Mucosa of rectum (tissue), 2 donors: ENCODE measurements at regions not wholly inside any gene's neighbourhood (a gene's known extent, or its start where the extent isn't known, plus 50 kb on each side); places are given as distances from the start of the nearest gene placed in this dataset.

ENCODE experiments used
- H3K27ac ChIP-seq, 2 donors: one replicate each; pipeline ENCODE4 v1.7.0; 2013; ENCODE audit warnings: inconsistent platforms in 2 of 2, low read depth in 2 of 2, low read length in 2 of 2
- H3K27me3 ChIP-seq, 2 donors: one replicate each; pipeline ENCODE4 v1.7.0; 2013; ENCODE audit warnings: low read length in 2 of 2; ENCODE audit not compliant: control insufficient read depth in 2 of 2, insufficient read depth in 2 of 2
- H3K36me3 ChIP-seq, 2 donors: one replicate each; pipeline ENCODE4 v1.7.0; 2013; ENCODE audit warnings: low read length in 2 of 2; ENCODE audit not compliant: control insufficient read depth in 2 of 2, insufficient read depth in 2 of 2
- H3K4me1 ChIP-seq, 2 donors: one replicate each; pipeline ENCODE4 v1.7.0; 2013; ENCODE audit warnings: low read length in 2 of 2, mild to moderate bottlenecking in 1 of 2; ENCODE audit not compliant: control insufficient read depth in 2 of 2, insufficient read depth in 2 of 2
- H3K4me3 ChIP-seq, 2 donors: one replicate each; pipeline ENCODE4 v1.7.0; 2013; ENCODE audit warnings: low read length in 2 of 2
- H3K9ac ChIP-seq, 2 donors: one replicate each; pipeline ENCODE4 v1.7.0; 2013; ENCODE audit warnings: low read length in 2 of 2, low read depth in 1 of 2, mild to moderate bottlenecking in 1 of 2
- H3K9me3 ChIP-seq, 2 donors: one replicate each; pipeline ENCODE4 v1.7.0; 2013; ENCODE audit warnings: low read length in 2 of 2; ENCODE audit not compliant: control insufficient read depth in 2 of 2
- donor health status: healthy.
- donor health status: Normal muscosa, but diverticular disease.

DNA sequence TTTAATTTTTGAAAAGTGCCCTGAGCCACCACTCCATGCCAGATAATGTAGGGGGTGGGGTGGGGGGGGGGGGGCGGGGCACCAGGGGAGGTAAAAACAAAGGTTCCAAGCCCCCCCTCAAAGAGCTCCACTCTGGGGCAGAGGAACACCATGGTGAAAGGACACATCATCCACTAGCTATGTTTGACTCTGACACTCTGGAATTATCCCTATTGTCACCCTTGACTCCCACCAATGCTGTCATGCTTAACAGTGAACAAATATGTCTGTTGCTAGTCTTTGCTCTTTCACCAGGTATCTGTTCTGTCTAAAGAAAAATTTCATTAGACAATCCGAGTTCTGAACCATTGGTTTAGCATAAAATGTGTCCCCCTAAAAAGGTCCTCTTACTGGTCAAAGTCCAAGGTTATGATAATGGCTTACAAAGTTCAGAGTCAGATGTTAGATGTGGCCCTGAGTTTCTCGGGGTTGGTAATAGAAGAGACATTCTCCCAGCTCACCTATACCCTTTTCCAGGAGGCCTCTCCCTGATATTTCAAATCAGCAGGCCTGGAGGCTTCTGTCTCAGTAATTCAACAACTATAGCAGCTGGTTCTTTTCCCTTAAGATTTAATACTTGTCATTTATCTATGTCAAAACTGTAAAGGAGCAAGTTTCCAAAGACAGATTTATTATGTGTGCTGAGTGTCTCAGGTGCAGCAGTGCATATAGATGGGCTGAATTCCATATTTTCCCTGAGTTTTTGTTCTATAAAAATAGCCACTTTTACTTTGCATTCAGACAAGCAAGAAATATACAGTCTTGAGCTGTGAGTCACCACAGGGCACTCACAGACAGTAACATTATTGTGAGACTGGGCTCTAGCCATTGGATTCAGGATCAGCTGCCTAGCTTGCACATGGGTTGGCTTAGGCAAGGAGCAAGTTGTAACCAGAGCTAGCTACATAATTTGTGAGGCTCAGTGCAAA, 174.1 kb downstream of the CSNK2A3 start:
- Histone ChIP-seq H3K9me3 (no peaks in the 10 kb centered on the region), H3K27ac (no peak overlapping the region), H3K9ac (no peak overlapping the region), H3K36me3 (no peaks in the 10 kb centered on the region), H3K4me3 (no peak overlapping the region), H3K4me1 (no peaks in the 10 kb centered on the region), H3K27me3 (no peaks in the 10 kb centered on the region)

DNA sequence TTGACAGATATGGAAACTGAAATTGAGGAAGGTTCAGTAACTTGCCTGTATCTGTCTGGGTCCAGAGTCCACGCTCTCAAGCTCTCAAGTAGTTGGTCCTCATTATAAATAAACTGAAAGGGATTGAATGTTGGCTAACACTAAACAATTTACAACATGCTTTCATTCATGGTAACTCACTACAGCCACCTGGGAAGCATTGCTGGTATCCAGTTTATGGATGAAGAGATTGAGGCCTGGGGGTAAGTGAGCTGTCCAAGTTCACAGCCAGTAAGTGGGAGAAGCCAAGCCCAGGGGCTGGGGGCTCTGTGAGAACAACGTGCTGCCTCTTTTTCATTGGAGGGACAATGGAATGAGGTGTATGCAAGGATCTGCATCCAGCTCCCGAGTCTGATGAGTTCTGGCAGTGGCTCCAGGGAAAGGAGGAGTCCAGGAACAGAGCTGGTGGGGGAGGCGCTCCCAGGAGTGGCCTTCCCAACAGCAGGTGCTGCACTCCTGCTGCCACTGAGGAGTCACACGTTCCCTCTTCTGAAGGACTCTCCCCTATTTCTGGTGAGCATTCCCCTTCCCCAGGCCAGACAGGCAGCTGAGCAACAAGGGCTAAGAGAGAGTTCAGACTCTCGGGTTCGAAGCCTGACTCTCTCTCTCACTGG, 175.8 kb downstream of the CSNK2A3 start:
- Histone ChIP-seq H3K36me3 (no peaks in the 10 kb centered on the region), H3K27ac (no peak overlapping the region), H3K9ac (no peak overlapping the region), H3K9me3 (no peaks in the 10 kb centered on the region), H3K27me3 (no peaks in the 10 kb centered on the region), H3K4me1 (no peaks in the 10 kb centered on the region), H3K4me3 (no peak overlapping the region)

DNA sequence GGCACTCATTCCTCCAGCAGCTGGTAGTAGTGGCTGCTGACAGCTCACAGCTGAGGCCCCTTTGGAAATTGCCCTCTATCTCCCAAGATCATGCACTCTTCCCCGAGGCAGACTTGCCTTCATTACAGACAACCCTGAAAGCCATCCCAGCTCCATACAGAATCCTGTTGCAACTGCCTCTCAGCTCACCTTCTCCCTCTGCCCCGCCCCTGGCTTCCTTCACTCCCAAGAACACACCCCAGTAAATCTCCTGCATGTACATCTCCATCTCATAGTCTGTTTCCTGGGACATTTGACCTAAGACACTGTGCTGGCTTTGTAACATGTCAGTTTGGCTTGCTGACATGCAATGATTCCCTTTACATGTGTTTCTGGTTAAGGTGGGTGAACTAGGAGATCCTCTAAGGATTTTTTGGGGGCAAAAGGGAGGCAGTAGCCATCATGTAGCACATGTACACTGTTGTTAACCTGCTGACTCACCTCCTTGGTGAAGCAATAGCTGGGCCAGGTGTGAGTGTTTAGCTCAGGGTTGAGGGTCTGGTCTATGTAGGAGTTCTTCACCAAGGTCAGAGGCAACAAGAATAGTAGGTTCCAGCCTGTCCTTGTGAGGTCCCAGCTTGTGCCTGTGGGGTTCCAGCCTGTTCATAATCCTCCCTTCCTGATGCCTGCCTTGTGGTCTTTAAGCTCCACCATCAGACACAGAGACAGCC, 179.6 kb downstream of the CSNK2A3 start:
- Histone ChIP-seq H3K27me3 (no peaks in the 10 kb centered on the region), H3K27ac (no peak overlapping the region), H3K4me1 (no peaks in the 10 kb centered on the region), H3K36me3 (no peaks in the 10 kb centered on the region), H3K9me3 (no peaks in the 10 kb centered on the region), H3K9ac (no peak overlapping the region), H3K4me3 (no peak overlapping the region)

DNA sequence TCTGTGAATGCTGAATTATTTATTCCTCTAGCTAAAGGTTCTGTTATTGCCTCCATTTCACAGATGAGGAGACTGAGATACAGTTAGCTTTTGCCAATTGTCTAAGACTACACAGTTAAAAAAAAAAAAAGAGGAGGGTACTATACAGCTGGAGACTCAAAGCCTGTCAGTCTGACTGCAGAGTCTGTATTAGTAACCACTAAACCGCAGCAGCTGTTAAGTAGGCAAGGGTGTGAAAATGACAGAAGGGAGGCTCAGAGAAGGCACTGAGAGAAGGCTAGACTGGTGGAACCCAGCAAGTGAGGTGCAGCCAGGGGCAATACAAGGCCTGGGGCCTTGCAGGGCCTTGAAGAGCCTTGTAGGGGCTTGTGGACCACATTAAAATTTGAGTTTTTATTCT, 181.2 kb downstream of the CSNK2A3 start:
- Histone ChIP-seq H3K4me1 (no peaks in the 10 kb centered on the region), H3K9me3 (no peaks in the 10 kb centered on the region), H3K9ac (no peak overlapping the region), H3K4me3 (no peak overlapping the region), H3K27ac (peak overlapping the region in 1 of 2 donors; percentile 40), H3K27me3 (no peaks in the 10 kb centered on the region), H3K36me3 (no peaks in the 10 kb centered on the region)

DNA sequence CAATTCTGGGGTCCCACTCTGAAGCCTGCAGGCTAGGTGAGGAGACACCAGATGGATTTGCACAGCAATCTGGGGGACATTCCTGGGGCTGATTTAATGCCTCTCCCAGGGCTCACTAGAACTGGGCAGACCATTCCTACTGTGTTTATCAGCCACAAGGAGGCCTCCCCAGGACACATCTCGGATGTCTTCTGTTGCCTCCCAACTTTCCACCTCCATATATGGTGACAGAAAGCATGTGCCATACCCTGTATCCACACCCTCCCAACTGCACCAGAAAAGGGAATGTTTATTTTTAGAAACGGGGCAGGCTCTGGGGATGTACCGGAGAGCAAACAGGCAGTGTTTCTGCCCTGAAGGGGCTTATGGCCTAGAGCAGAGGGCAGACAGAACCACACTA, 181.8 kb downstream of the CSNK2A3 start:
- Histone ChIP-seq H3K4me1 (no peaks in the 10 kb centered on the region), H3K9me3 (no peaks in the 10 kb centered on the region), H3K27me3 (no peaks in the 10 kb centered on the region), H3K4me3 (no peak overlapping the region), H3K27ac (peak overlapping the region in 1 of 2 donors; percentile 40), H3K9ac (no peak overlapping the region), H3K36me3 (no peaks in the 10 kb centered on the region)

DNA sequence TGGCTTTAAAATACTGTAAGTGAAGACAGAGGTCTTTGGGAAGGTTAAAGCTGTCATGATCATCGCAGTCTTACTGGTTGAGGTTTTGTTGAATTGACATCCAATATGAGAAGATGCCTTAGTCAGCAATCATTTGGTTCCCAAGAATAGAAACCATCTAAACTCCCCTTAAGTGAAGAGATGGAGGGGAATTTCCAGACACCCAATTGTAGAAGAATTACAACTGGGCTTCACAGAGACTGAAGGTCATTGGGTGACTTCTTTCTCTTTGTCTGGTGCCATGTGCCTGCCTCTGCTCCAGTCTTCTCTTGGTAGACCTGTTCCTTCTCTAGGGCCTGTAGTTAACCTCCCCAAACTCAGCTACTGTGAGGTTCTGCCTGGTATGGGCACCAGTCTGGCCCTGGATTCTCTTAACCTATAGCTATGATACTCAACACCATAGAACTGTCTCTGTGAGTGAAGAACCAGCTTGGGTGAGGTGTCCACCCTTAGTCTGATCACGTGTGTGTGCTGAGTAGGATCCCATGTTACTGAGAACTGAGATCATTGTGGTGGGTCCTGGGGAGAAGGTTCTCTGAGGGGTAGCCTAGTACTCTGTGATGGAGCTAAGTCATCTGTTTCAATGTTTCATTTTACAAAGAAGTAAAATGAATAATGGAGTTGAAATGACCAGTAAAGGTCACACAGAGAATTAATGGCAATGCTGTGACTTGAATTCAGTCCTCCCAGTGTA, 182.5 kb downstream of the CSNK2A3 start:
- no peaks in the 10 kb centered on the region for H3K36me3 ChIP-seq

DNA sequence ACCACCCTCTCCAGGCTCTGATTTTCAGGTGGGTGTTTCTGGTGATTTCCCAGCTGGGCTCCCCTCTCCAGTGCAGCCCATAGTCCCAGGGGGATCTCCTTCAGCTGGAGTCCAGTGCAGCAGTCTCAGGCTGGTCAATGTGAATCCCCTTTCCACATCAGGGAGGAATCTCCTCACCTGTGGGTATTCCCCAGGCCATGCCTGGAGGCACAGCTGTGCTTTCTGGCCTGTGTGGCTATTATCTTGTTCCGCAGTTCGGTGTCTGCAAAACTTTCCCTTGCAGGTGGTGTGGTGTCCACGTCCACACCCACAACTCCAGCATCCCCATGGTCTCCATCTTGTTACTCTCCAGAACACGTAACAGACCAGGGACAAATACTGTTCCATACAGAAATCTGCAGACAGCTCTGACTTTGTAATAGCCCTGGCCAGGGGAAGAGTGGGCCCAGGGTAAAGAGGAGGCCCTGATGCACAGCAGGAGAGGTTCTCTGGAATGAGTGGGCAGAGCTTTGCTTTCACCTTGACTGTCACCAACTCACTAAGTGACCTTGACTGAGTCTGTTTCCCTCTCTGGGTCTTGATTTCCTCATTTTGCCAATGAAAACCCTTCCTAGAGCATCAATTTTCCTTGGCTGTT, 183.2 kb downstream of the CSNK2A3 start:
- Histone ChIP-seq H3K4me1 (no peaks in the 10 kb centered on the region), H3K27ac (no peak overlapping the region), H3K9ac (no peak overlapping the region), H3K36me3 (no peaks in the 10 kb centered on the region), H3K27me3 (no peaks in the 10 kb centered on the region), H3K4me3 (no peak overlapping the region), H3K9me3 (no peaks in the 10 kb centered on the region)

More for the DNA sequence above, 182.5 kb downstream of the CSNK2A3 start:
- Histone ChIP-seq H3K4me3 (no peak overlapping the region), H3K4me1 (no peaks in the 10 kb centered on the region), H3K27me3 (no peaks in the 10 kb centered on the region), H3K9ac (no peak overlapping the region), H3K27ac (peak overlapping the region in 1 of 2 donors; percentile 24), H3K9me3 (no peaks in the 10 kb centered on the region)

DNA sequence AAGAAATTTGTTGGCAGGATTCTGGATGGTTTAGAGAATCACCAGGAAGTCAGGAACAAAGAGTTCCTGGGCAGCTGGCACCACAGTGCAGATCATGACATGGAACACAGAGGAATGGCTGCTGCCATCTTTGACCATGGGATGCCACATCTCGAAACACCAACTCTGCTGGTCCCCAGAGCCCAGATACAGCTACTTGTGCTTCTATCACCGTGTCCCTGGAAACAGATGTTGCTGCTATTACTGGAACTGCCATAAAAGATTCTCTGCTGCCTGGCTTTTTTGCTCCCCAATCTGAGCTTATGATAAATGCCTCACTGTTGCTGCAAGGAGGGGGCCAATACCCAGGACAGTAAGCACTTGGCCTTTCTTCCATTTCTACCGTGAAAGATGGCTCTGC, 185.2 kb downstream of the CSNK2A3 start:
- H3K9ac ChIP-seq, result no peak overlapping the region
- H3K27ac ChIP-seq, result no peak overlapping the region
- no peak overlapping the region for H3K4me3 ChIP-seq
- H3K36me3 ChIP-seq, result no peaks in the 10 kb centered on the region
- H3K4me1 ChIP-seq, result no peaks in the 10 kb centered on the region
- H3K9me3 ChIP-seq, result no peaks in the 10 kb centered on the region
- H3K27me3 ChIP-seq, result no peaks in the 10 kb centered on the region

DNA sequence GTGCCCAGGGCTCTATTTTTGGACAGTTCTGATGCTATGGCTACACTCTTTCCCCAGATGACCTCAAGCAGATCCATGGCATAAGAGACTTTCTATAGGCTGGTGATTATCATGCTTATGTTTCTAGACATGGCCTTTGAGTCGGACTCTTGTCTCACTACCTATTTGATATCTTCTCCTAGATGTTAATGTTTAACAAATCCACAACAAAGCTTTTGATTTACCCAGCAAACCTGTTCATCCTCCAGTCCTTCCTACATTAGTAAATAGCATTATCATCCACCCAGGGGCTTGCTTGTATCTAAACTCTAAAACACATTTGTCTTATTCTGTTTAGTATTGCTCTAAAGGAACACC, 188.7 kb downstream of the CSNK2A3 start:
- Histone ChIP-seq H3K4me3 (no peak overlapping the region), H3K9ac (no peak overlapping the region), H3K27ac (no peak overlapping the region), H3K4me1 (no peaks in the 10 kb centered on the region), H3K27me3 (no peaks in the 10 kb centered on the region), H3K9me3 (no peaks in the 10 kb centered on the region), H3K36me3 (no peaks in the 10 kb centered on the region)
